ENCODE measurements at regions not wholly inside any gene's neighbourhood (a gene's known extent, or its start where the extent isn't known, plus 50 kb on each side); places are given as distances from the start of the nearest gene placed in this dataset.
A peak's percentile ranks its signal among the peaks of the same experiment; 100 is the strongest.

DNA sequence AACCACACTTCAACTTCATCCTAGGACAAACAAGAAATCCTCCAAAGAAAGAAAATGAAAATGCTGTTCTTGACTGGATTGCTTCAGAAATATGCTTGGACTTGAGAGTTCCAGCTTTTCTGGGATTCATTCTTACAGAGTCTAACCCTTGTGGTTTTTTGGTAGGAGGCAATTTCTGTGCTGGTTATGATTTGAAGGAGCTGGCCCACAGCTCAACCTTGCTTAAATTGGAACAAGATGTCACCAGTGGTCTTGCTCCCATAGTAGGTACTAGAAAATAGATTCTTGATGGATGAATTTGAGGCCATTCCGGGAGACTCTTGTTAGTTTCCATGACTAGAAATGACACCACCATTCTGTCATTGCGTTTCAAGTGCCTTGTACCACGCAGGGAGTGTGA lies 54.3 kb upstream of the BMP6 start:
- no peak for TF ChIP-seq JUN (IDR thresholded peaks at IDR 0.05; ENCODE audit: borderline replicate concordance, insufficient read depth, insufficient read length, low read depth)
- Histone ChIP-seq H3K79me2 (ENCODE audit: control insufficient read depth, insufficient read depth, low read length) (no peaks in the 10 kb centered on the region), H3K4me1 (ENCODE audit: control insufficient read depth, extremely low read depth, insufficient read depth, low read length) (peaks cover 3% of the 10 kb centered on the region), H3K27me3 (ENCODE audit: control insufficient read depth in 2 of 2, insufficient read depth in 2 of 2, low read length in 2 of 2) (peaks cover 10 to 20% of the 10 kb centered on the region in 2 experiments), H3K4me3 (replicated peaks in 1 of 3; ENCODE audit: insufficient read depth in 1 of 3, low read depth in 1 of 3, low read length in 3 of 3) (no peak overlapping the region), H2AFZ (ENCODE audit: low read depth, low read length) (no peak overlapping the region), H3K9me3 (replicated peaks; ENCODE audit: control insufficient read depth, insufficient read depth, low read length) (no peaks in the 10 kb centered on the region), H3K27ac (ENCODE audit: insufficient read depth, low read depth, low read length) (no peak overlapping the region), H3K9ac (replicated peaks; ENCODE audit: extremely low read depth, insufficient read depth, low read length) (no peak overlapping the region), H3K36me3 (ENCODE audit: control insufficient read depth in 2 of 2, extremely low read depth in 1 of 2, insufficient read depth in 2 of 2, low read length in 2 of 2) (no peaks in the 10 kb centered on the region), H3K9me1 (replicated peaks; ENCODE audit: control insufficient read depth, extremely low read depth, insufficient read depth, low read length) (no peaks in the 10 kb centered on the region), H4K20me1 (replicated peaks; ENCODE audit: control insufficient read depth, extremely low read depth, insufficient read depth, low read length) (no peaks in the 10 kb centered on the region), H3K4me2 (ENCODE audit: insufficient read depth, low read length) (no peak overlapping the region)
- POLR2A ChIA-PET, result no interaction called here
- BruUV-seq (replicated peaks), result no TSS peak
- DNase-seq (ENCODE audit: low read depth, low spot score), result no peak
- intact Hi-C loops (cut with micrococcal nuclease), result no loop called here
- CTCF ChIA-PET, result interaction anchor here (0.5 to 1.1 kb wide), 3 partner anchors 41 to 396 kb away, joined by 3 to 4 read pairs (median 3); no protein-coding TSS in a partner anchor
- FAIRE-seq, result peak; percentile 33
- dilution Hi-C loops (cut with MboI; ENCODE audit: extremely low pct_ligation_motif_present, low sequenced_read_pairs), result no loop called here

DNA sequence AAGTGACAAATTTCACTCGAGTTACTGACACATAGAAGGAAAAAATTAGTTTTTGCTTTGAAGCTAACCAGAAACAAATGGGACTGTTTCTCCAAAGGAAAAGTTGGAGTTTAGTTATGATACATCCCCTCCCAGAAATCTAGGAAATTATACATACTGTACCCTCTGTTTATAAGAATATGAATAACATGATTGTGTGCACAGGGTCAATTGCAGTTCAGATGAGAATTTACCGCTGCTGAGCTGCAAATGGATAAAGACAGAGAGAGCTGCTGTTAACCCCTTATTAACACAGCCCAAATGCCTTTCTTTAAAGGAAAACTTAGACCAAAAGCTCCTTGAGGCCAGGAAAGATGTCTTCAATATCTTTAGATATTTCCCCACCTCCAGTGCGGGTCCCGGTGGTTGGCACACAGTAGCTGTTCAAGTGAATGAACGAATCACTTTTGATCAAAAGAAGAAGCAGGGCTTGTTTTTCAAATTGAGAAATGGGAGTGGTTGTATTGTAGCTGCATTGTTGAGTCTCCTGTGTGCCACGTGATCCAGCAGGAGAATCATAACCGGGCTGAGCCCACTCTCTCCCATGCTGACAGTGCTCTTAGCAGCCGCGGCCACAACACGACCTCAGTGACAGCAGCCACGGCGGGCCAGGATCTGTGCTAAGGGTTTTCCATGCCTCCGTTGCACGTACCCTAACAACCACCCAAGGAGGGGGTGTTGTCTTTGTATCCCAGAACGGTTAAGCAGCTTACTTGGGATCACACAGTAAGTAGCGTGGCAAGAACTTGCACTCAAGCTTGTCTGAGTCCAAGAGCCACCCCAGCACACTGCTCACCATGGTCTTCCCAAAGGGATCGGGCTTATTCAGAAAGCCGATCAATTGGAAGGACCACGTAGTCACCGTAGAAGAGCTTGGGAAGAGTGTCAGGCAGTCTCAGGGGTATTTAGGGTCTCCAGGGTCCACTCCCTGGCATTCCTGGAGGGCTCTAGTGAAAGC lies 53.5 kb upstream of the BMP6 start:
- TF ChIP-seq EZH2 (IDR thresholded peaks at IDR 0.05; ENCODE audit: borderline replicate concordance, low read depth, low read length, severe bottlenecking), result no peak
- TF ChIP-seq POLR2AphosphoS5 (IDR thresholded peaks at IDR 0.05; ENCODE audit: insufficient read depth, low read depth, low read length), result no peak
- no peak for TF ChIP-seq JUN (IDR thresholded peaks at IDR 0.05; ENCODE audit: borderline replicate concordance, insufficient read depth, insufficient read length, low read depth)
- TF ChIP-seq GATA2 (IDR thresholded peaks at IDR 0.05; ENCODE audit: insufficient read depth, insufficient read length, low read depth, low read length), result no peak
- TF ChIP-seq FOS (IDR thresholded peaks at IDR 0.05; ENCODE audit: borderline replicate concordance, insufficient read depth, low read length), result no peak
- no peak for TF ChIP-seq MYC (IDR thresholded peaks at IDR 0.05; ENCODE audit: low read depth, low read length)
- TF ChIP-seq, protein P1, sequence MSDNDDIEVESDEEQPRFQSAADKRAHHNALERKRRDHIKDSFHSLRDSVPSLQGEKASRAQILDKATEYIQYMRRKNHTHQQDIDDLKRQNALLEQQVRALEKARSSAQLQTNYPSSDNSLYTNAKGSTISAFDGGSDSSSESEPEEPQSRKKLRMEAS (IDR thresholded peaks at IDR 0.05; ENCODE audit: insufficient read depth, insufficient read length), result no peak
- TF ChIP-seq POLR2A (IDR thresholded peaks at IDR 0.05; ENCODE audit: low read depth, low read length), result no peak
- TF ChIP-seq, protein P2, sequence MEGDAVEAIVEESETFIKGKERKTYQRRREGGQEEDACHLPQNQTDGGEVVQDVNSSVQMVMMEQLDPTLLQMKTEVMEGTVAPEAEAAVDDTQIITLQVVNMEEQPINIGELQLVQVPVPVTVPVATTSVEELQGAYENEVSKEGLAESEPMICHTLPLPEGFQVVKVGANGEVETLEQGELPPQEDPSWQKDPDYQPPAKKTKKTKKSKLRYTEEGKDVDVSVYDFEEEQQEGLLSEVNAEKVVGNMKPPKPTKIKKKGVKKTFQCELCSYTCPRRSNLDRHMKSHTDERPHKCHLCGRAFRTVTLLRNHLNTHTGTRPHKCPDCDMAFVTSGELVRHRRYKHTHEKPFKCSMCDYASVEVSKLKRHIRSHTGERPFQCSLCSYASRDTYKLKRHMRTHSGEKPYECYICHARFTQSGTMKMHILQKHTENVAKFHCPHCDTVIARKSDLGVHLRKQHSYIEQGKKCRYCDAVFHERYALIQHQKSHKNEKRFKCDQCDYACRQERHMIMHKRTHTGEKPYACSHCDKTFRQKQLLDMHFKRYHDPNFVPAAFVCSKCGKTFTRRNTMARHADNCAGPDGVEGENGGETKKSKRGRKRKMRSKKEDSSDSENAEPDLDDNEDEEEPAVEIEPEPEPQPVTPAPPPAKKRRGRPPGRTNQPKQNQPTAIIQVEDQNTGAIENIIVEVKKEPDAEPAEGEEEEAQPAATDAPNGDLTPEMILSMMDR (IDR thresholded peaks at IDR 0.05; ENCODE audit: extremely low read depth in 1 of 2, insufficient read depth in 1 of 2, low read depth in 1 of 2, low read length in 2 of 2), result no peak
- dilution Hi-C loops (cut with MboI; ENCODE audit: extremely low pct_ligation_motif_present, low sequenced_read_pairs) (no loop called here), intact Hi-C loops (cut with micrococcal nuclease) (no loop called here)
- ChIA-PET CTCF (interaction anchor here (0.6 to 1.1 kb wide), 4 partner anchors 50 to 1541 kb away, joined by 3 to 4 read pairs (median 3); no protein-coding TSS in a partner anchor), POLR2A (no interaction called here)
- Histone ChIP-seq H3K27me3 (ENCODE audit: control insufficient read depth in 2 of 2, insufficient read depth in 2 of 2, low read length in 2 of 2) (peaks cover 10 to 19% of the 10 kb centered on the region in 2 experiments), H3K4me3 (replicated peaks in 1 of 3; ENCODE audit: insufficient read depth in 1 of 3, low read depth in 1 of 3, low read length in 3 of 3) (no peak overlapping the region), H4K20me1 (replicated peaks; ENCODE audit: control insufficient read depth, extremely low read depth, insufficient read depth, low read length) (no peaks in the 10 kb centered on the region), H3K4me2 (ENCODE audit: insufficient read depth, low read length) (no peak overlapping the region), H3K36me3 (ENCODE audit: control insufficient read depth in 2 of 2, extremely low read depth in 1 of 2, insufficient read depth in 2 of 2, low read length in 2 of 2) (no peaks in the 10 kb centered on the region), H2AFZ (ENCODE audit: low read depth, low read length) (peak overlapping the region; percentile 48), H3K9ac (replicated peaks; ENCODE audit: extremely low read depth, insufficient read depth, low read length) (no peak overlapping the region), H3K9me1 (replicated peaks; ENCODE audit: control insufficient read depth, extremely low read depth, insufficient read depth, low read length) (no peaks in the 10 kb centered on the region), H3K4me1 (ENCODE audit: control insufficient read depth, extremely low read depth, insufficient read depth, low read length) (peaks cover 3% of the 10 kb centered on the region), H3K9me3 (replicated peaks; ENCODE audit: control insufficient read depth, insufficient read depth, low read length) (no peaks in the 10 kb centered on the region), H3K27ac (ENCODE audit: insufficient read depth, low read depth, low read length) (no peak overlapping the region), H3K79me2 (ENCODE audit: control insufficient read depth, insufficient read depth, low read length) (no peaks in the 10 kb centered on the region)
- DNase-seq (ENCODE audit: low read depth, low spot score) (no peak), FAIRE-seq (no peak)
- no TSS peak for BruUV-seq (replicated peaks)

Data from endothelial cell of umbilical vein (primary cell).